GM21717 (cell line): ENCODE measurements at regions not wholly inside any gene's neighbourhood (a gene's known extent, or its start where the extent isn't known, plus 50 kb on each side); places are given as distances from the start of the nearest gene placed in this dataset.

Experiments
- ATAC-seq: cut with Tn5 transposase; IDR thresholded peaks from one replicate; pipeline ENCODE4 v1.9.1; 2021; ENCODE audit warnings: mild to moderate bottlenecking, moderate library complexity; ENCODE audit not compliant: unreplicated experiment

DNA sequence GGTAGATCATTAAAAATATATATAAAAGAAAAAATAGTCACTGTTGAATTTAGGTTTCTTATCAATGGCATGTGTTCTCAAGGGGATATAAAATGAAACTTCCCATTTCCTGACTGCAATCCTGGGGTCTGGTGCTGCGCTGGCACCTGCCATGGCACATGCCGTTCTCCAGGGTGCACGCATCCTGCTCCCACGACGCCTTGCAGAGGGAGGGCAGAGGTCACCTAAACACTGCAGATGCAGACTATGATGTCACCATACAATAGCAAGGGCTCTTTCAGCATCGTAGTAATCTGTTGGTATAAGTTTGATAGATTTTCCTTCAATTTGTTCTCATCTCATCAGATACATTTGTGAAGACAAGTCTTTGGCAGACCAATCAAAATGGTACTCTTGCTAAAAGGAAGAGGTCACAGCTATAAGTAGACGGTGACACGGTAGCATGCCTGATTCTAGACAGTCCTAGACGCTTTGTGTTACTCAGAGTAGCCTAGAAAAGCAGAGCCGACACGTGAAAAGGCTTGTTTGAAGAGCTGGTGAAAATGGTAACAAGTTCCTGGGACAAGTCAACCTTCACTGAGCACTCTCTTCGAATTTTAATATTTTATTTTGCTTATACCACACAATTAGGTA is 761.4 kb downstream of the DCDC2C start:
- ATAC-seq, result no peak

DNA sequence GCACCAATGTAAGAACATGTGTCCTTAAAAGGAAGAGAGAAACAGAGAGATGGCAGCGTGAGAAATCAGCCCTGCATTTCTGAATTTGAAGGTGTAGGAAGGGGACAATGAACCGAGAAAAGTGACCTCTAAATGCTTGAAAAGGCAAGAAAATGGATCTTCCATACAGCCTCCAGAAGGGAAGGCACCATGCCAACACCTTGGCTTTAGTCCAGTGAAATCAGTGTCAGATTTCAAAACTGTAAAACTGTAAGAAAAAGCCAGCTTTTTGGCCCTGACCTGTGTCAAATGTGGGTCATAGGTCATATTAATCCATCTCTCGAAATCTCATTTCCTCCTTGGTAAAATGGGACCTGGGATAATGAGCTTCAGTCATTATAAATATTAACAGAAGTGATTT is 762.3 kb downstream of the DCDC2C start:
- ATAC-seq, result no peak

DNA sequence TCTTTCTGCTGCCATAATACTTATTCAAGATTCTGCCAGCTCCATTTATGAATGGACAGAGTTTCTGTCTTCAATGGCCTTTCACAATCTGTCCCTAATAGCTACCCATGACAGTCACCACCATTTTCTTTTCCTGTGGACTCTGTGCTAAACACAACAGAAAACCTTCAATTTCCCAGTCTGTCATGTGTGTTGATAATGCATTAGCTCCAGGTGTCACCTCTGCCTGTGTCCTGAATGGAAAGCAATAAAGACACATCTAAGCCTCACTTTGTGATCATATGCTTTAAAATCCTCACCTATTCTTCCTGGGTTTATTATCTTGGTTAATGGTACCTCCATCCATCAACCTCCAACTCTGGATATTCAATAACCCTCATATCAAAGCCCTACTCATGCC is 772.2 kb downstream of the DCDC2C start:
- ATAC-seq, result no peak

DNA sequence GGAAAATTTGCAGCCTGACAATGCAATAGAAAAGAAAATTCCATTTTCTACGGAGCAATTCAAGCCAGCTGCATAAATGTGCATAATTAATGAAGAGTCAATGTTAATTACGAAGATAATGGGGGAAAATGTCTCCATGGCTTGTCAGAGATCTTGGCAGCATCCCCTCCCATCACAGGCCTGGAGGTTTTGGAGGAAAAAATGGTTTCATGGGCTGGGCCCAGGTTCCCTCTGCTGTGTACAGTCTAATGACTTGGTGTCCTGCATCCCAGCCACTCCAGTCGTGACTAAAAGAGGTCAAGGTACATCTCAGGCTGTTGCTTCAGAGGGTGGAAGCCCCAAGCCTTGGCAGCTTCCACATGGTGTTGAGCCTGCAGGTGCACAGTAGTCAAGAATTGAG is 779.7 kb downstream of the DCDC2C start:
- no peak for ATAC-seq

DNA sequence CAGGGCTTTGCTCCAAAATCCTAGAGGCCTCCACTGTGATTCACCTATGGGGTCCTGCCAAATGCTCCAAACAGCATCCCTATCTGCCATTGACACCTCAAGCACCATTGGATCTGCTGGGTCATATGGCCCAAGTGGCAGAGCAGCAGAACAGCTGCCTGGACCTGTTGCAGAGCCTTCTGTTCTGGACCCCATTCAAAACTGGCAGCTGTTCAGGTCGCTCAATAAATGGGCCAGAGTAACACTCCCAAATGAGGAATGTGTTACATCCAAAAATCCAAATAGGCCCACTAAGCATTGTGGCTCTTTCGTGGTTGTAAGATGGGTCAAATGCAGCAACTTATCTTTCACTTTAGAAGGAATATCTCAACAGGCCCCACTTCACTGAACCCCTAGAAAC is 783.6 kb downstream of the DCDC2C start:
- ATAC-seq, result no peak

DNA sequence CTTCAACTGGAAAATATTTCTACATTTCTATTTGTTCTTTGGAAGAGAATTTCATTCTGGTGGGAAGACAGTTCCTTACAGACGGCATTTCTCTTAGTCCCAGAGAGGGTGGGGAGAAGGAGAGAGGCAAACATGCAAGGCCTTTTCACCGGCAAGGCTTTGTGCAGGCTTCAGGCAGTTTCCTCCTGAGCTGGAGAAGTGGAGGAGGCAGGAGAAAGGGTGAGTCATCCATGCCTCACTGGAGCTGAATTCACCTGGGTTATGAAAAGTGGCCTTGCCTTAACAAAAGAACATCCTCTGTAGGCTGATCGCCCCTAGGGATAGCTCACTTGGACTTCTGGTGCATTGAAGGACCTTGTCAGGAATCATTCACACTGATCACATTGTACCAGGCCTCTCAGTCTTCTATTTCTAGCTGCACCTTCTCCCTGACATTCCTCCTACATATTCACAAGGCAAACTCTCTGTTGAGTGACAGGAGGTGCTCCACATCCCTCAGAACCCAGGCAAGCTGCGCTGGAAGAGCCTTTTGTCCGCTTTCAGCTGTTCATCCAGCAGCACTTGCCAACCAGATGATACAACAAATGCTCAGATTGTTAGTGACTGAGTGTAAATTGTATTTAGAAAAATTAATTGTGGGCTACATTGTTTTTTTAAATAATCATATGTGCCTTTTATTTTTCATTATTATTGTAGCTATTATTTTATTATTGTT is 796.1 kb downstream of the DCDC2C start:
- no peak for ATAC-seq

DNA sequence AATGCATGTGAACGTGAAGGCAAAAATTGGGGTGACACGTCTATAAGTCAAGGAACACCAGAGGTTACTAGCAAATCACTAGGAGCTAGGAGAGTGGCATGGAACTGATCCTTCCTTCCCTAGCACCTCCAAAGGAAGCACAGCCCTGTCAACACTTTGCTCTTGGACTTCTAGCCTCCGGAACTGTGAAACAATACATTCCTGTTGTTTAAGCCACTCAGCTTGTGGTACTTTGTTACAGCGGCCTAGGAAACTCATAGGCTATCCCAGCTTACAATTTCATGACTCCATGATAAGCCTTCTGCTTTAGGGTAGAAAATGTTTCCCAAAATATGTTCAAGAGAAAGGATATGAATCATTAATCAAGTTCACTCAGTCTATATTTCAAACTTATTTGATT is 798.1 kb downstream of the DCDC2C start:
- no peak for ATAC-seq

DNA sequence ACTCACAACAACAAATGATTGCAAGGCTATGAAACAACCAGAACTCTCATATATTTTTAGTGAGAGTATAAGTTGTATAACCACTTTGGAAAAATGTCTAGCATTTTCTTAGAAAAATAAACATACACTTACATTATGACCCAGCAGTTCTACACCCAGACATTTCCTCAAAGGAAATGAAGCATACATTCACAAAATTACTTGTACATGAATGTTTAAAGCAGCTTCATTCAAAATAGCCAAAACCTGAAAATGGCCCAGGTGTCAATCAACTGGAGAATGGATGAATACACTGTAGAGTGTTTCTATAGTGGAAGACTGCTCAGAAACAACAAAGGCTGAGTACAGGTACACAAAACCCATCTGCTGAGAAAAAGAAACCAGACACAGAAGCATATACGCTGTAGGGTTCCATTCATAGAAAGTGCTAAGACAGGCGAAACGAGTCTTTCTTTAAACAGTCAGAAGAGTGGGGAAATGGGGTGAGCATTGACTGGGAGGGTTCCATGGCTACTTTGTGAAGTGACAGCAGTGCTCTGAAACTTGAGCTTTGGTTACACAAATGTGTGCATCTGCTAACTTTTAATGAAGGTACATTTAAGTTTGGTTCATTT is 799.0 kb downstream of the DCDC2C start:
- no peak for ATAC-seq

DNA sequence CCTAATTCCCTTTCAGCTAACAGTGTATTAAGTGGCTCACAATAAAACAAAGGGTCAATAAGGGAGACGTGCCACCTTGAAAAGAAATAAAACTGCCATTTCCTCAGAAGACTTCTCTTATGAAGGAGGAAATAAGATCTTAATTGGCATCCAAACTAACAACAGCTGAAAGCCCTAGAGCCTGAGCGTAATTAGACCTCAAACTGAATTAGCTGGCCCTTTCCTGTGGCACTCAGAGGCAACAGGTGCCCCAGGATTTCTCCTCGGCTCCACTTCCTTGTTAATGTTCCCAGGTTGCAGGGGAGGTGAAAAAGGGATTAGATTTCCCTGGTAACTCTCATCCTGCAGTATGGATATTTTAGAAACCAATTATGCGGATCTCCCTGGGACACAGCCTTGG is 804.3 kb downstream of the DCDC2C start:
- ATAC-seq, result no peak

DNA sequence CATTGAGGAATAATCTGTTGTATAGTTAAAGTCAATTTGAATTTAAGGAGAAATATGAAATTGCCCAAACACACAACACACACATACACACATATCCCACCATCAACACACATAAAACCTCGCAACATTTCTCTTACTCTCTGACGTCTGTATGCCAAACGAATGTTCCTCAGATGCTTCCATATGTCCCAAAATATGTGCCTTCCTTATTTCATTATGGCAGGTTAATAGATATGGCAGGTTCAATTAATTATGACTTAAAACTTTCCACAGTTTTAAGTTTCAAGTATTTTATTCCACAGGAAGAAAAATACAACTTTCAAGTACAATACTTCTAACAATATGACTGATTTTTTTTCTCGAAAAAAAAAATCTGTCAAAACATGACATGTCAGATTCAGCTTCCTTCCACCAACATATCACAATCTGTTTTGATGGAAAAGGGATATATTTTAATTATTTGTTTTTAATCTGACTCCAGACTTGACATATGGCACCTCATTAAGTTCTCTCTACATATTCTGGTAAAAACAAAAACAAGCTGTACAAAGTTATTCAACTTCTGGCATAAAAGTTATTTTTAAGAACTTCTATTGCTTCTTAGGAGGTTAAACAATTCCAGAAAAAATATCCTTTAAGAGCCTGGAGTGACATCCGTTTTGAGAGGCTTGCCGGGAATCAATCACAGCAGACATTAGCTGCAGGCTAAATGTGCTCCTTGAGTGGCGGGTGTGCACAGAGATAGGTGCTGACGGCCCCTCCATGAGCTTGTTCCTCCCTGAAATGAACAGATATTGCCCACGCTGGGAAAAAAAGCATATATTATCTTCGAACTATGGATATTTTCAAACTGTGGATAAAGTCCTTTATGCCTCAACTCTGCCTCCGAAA is 812.7 kb downstream of the DCDC2C start:
- no peak for ATAC-seq

DNA sequence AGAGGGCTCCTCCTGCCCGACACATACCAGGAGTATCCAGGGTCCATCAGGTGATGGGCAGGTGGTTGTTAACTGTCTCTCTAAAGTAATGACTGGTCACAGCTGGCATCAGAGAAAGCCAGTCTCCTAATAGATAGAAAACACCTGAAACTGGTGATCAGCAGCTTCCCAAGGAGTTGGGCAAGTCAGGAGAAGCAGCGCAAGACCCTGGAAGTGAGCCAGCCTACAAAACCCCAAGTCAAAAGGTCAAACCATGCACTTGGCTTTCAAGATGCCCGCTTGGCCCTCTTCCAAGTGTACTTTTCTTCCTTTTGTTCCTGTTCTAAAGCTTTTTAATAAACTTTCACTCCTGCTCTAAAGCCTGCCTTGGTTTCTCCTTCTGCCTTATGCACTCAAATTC is 815.2 kb downstream of the DCDC2C start:
- ATAC-seq, result no peak

DNA sequence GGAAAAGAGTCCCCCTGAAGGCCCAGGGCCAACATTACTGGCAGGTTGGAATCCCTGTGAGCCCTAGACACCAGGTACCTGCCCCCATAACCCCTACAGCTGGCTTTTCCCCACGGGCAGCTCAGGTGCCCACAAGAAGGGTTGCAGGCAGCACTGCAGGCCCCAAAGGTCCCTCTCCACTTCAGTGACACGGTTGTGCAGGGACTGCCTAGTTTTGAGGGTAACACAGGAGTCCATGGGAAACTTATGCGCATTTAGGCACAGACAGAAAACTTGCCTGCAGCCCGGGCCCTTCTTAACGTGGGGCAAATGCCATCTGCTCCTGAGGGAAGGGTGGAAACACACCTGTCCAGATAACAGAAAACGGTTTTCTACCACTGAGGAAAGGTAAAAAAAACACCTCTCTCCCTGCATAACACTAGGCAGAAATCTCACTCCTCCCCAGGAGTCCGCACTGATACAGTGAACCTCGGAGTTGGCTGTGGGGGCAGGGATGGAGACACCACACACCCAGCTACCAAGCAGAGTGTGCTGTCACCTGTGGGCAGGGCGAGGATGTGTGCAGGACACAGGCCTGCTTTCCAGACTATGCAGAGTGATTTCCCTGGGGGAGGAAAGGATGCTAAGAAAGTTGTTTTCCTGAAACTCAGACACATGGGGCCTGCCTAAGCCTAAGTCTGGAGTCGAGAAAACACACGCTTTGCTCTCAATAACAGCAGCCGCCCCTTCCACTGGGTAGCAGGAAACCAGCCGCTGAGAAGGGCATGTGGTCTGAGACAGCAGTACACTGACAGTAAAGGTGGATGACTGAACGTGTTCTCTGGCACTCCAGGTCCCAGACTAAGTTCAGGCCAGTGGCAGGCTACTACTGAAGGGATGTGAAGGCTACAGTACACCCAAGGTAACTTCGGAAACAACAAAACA is 819.4 kb downstream of the DCDC2C start:
- ATAC-seq, result no peak

DNA sequence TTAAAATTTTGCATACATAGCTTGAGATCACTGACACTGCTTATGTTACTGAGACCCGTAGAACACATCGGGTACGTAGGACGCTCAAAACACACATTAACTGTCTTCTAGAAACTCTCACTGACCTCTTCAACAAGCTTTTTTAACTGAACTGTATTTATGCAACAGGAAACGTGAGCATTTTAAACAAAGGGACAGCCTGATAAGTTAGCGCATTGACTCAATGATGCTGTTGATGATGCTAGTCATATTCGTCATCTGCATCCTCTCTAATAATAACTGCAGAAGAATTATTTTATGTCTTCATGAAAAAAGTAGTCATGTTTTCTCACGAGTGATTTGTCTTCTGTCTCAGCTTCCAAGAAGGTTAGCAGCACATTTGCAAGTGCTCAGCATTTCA is 824.0 kb downstream of the DCDC2C start:
- ATAC-seq, result no peak

DNA sequence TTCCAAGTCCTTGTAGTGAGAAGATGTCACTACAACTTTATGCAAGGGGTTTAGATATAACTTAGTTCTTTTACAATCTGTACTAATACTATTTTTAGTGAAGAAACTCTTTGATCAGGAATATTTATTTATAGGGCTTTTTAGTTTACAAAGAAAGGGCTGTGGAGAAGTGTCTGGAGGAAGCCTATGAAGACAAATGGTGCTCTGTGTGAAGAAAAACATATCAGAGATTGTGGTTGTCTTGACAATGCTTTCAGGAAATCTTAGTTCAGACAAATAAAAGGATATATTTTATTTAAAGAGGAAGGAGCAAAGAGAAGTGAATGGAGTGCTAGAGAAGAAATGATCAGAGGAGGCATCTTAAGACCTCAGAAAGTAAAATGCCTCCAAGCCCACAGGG is 824.9 kb downstream of the DCDC2C start:
- no peak for ATAC-seq

DNA sequence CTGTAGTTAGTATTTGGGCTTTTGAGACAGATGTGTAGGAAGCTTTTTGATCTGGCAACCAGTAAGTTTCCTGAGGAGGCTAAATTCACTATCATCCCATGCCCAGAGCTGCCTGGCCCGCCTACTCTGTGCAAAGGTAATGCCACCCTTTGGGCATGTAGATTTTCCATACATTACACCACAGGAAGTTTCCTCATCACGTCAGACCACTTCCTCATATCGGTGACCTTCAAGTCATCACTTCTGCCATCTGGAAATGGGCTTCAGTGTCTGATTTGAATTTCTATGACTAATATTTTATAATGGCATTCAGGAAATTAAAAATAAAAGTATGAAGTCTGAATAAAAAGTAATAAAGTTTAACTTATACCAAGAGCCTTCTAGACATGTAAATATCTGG is 825.4 kb downstream of the DCDC2C start:
- no peak for ATAC-seq

DNA sequence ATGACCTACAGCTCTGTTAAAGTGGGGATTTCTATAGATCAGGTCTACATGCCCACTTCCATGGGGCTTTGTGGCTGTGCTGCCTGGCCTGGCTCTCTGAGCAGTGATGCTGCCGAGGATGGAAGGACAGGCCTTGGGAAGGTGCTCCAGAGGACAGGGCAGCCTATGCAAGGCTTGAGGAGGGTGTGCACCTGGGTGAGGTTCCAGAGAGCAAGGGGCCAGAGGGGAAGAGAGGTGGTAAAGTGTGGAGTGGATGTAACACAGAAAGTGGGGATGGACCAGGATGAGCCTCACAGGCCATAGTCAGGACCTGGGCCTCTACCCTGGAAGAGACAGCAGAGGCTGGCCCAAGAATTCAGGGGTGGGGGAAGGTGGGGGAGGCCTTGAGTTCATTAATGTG is 826.4 kb downstream of the DCDC2C start:
- no peak for ATAC-seq

DNA sequence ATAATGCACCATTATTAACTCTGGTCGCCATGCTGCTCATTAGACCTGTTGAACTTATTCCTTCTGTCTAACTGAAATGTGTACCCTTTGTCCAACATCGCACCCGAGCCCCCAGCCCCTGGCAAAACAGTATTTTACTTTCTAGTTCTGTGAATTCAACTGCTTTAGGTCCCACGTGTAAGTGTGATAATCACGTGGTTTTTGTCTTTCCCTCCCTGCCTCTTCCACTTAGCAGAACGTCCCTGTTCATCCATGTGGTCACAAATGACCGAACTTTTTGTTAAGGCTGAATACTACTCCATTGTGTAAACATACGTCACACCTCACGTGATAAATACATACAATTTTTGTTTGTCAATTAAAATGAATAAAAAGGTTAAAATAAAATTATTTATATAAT is 826.9 kb downstream of the DCDC2C start:
- no peak for ATAC-seq

DNA sequence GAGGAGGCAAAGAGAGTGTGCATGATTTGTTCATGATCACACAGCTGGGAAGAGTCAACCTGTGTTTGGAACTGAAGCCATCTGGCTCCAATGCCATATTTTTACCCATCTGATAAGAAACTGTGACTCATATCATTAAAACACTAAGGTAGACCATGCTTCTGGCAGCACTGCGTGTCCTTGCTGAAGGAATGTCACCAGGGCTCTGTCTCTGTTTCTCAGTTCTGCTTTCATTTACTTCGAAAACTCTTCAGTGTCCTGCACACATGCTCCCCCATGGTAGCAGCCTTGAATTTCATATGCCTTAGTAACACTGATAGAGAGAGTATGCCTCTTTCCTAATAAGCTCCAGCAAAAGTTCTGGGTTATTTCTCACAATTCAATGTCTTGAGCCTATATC is 830.4 kb downstream of the DCDC2C start:
- no peak for ATAC-seq

DNA sequence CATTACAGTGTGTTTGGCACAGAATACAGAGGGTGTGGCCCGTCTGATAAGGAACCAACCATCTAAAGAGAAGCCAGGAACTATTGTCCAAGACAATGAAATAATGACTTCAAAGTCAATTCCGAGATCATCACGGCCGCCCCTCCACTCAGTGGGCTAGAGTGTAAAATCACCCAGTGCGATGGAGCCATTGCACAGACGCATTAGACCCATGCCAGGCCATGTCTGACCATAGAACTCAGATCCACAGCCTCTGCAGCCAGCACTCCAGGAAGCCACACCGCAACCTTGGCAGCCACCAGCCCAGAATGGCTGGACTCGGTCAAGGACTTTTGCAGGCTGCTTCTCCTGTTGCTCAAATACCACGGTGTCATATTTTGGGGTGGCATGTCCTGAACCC is 835.7 kb downstream of the DCDC2C start:
- no peak for ATAC-seq

DNA sequence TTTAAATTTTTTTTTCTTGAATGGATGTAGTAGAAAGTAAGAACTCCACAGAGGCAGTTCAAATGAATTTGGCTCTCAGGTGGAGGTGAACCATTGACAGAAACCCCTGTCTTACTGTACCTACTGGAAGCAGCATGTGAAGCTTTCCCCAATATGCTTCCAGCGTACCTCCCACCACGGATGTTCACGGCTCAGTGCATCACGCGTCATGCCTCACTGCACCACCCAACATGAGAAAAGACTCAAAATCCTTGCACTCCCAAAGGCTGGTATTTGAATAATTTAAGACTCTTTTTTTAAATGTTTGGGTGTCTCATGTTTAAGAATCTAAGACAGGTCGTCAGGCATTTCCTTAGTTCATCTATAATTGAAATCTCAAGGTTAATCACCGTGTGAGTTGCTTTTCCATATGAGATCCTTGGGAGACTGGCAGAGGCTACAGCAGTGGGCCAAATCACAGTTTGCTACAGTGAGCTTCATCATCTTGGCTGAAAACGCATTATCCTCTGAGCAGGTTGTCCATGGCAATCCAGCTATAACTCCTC is 846.4 kb downstream of the DCDC2C start:
- no peak for ATAC-seq
